KOPT-K1 (cell line): ENCODE measurements at regions not wholly inside any gene's neighbourhood (a gene's known extent, or its start where the extent isn't known, plus 50 kb on each side); places are given as distances from the start of the nearest gene placed in this dataset.
"Not testable (repeated sequence)": the region's sequence is repeated elsewhere in the genome, so short reads cannot be mapped to it uniquely, and the experiment has no call there.

Experiments
- H3K27ac ChIP-seq: fragments of 200-600 bp; sonication (generic); 2 replicates; pipeline ENCODE4 v1.5.1; 2016; ENCODE audit warnings: antibody characterized with exemption, mild to moderate bottlenecking, low read depth, low read length; ENCODE audit not compliant: poor library complexity, severe bottlenecking
- H3K36me3 ChIP-seq: fragments of 200-600 bp; sonication (generic); 2 replicates; pipeline ENCODE4 v1.5.1; 2017; ENCODE audit warnings: antibody characterized with exemption, mild to moderate bottlenecking, low read length, moderate library complexity; ENCODE audit not compliant: insufficient read depth
- H3K9me3 ChIP-seq: fragments of 200-600 bp; sonication (generic); 2 replicates; pipeline ENCODE4 v1.5.1; 2017; ENCODE audit warnings: antibody characterized with exemption, low read length, mild to moderate bottlenecking; ENCODE audit not compliant: insufficient read depth, poor library complexity, severe bottlenecking

- Histone ChIP-seq H3K9me3 (peaks cover 5% of the 10 kb centered on the region), H3K36me3 (no peaks in the 10 kb centered on the region), H3K27ac (no peak overlapping the region)
Measured at GRCh38 chrX:148284821-148285220, 215.6 kb upstream of the AFF2 start.

- Histone ChIP-seq H3K36me3 (no peaks in the 10 kb centered on the region), H3K9me3 (peaks cover 5% of the 10 kb centered on the region), H3K27ac (no peak overlapping the region)
Measured at GRCh38 chrX:148288451-148288850, 212.0 kb upstream of the AFF2 start.

GRCh38 chrX:148290041-148290440 is 210.4 kb upstream of the AFF2 start:
- Histone ChIP-seq H3K9me3 (peaks cover 5% of the 10 kb centered on the region), H3K27ac (no peak overlapping the region), H3K36me3 (no peaks in the 10 kb centered on the region)

GRCh38 chrX:148290931-148291330 is 209.5 kb upstream of the AFF2 start:
- peaks cover 8% of the 10 kb centered on the region for H3K9me3 ChIP-seq
- H3K27ac ChIP-seq: no peak overlapping the region
- no peaks in the 10 kb centered on the region for H3K36me3 ChIP-seq

- H3K9me3 ChIP-seq: peaks cover 32% of the 10 kb centered on the region
- no peak overlapping the region for H3K27ac ChIP-seq
- no peaks in the 10 kb centered on the region for H3K36me3 ChIP-seq
Measured at GRCh38 chrX:148298737-148299136, 201.7 kb upstream of the AFF2 start.

- H3K27ac ChIP-seq, H3K36me3 ChIP-seq: not testable (repeated sequence)
- peaks cover 42% of the 10 kb centered on the region for H3K9me3 ChIP-seq
Measured at GRCh38 chrX:148305214-148305613, 195.2 kb upstream of the AFF2 start.

- Histone ChIP-seq H3K27ac (peak overlapping the region; percentile 100), H3K36me3 (no peaks in the 10 kb centered on the region; the same call in 1 of the 2 replicates), H3K9me3 (peaks cover 42% of the 10 kb centered on the region)
Measured at GRCh38 chrX:148309413-148309812, 191.0 kb upstream of the AFF2 start.

- H3K36me3 ChIP-seq: no peaks in the 10 kb centered on the region; the same call in 1 of the 2 replicates
- H3K27ac ChIP-seq: peak overlapping the region; percentile 100
- peaks cover 36% of the 10 kb centered on the region for H3K9me3 ChIP-seq
Measured at GRCh38 chrX:148310426-148311165, 189.8 kb upstream of the AFF2 start.

- Histone ChIP-seq H3K36me3 (no peaks in the 10 kb centered on the region; the same call in 1 of the 2 replicates), H3K27ac (peak overlapping the region; percentile 100), H3K9me3 (peaks cover 33% of the 10 kb centered on the region)
Measured at GRCh38 chrX:148311544-148311943, 188.9 kb upstream of the AFF2 start.

- Histone ChIP-seq H3K27ac (no peak overlapping the region), H3K9me3 (peaks cover 32% of the 10 kb centered on the region), H3K36me3 (no peaks in the 10 kb centered on the region)
Measured at GRCh38 chrX:148314876-148315275, 185.5 kb upstream of the AFF2 start.

- H3K36me3 ChIP-seq: no peaks in the 10 kb centered on the region
- peaks cover 38% of the 10 kb centered on the region for H3K9me3 ChIP-seq
- no peak overlapping the region for H3K27ac ChIP-seq
Measured at GRCh38 chrX:148316446-148316845, 184.0 kb upstream of the AFF2 start.

GRCh38 chrX:148322906-148323305 is 177.5 kb upstream of the AFF2 start:
- peaks cover 49% of the 10 kb centered on the region for H3K9me3 ChIP-seq
- no peak overlapping the region for H3K27ac ChIP-seq
- no peaks in the 10 kb centered on the region for H3K36me3 ChIP-seq

- peak overlapping the region; percentile 59 for H3K27ac ChIP-seq
- no peaks in the 10 kb centered on the region for H3K36me3 ChIP-seq
- peaks cover 9% of the 10 kb centered on the region for H3K9me3 ChIP-seq
Measured at GRCh38 chrX:148333989-148334388, 166.4 kb upstream of the AFF2 start.

GRCh38 chrX:148337873-148338272 is 162.5 kb upstream of the AFF2 start:
- Histone ChIP-seq H3K36me3 (no peaks in the 10 kb centered on the region), H3K27ac (peak overlapping the region; percentile 16), H3K9me3 (peaks cover 17% of the 10 kb centered on the region)

- no peaks in the 10 kb centered on the region for H3K9me3 ChIP-seq
- H3K27ac ChIP-seq: no peak overlapping the region
- H3K36me3 ChIP-seq: no peaks in the 10 kb centered on the region
Measured at GRCh38 chrX:148354916-148355315, 145.5 kb upstream of the AFF2 start.

- H3K9me3 ChIP-seq: no peaks in the 10 kb centered on the region
- H3K27ac ChIP-seq: no peak overlapping the region
Measured at GRCh38 chrX:148361641-148362040, 138.8 kb upstream of the AFF2 start.

More at GRCh38 chrX:148361641-148362040, 138.8 kb upstream of the AFF2 start:
- no peaks in the 10 kb centered on the region for H3K36me3 ChIP-seq
